DMS79 treated with DMSO at 0.1 percent for 48 hours (cell line): ENCODE measurements at regions not wholly inside any gene's neighbourhood (a gene's known extent, or its start where the extent isn't known, plus 50 kb on each side); places are given as distances from the start of the nearest gene placed in this dataset.
"Not testable (repeated sequence)": the region's sequence is repeated elsewhere in the genome, so short reads cannot be mapped to it uniquely, and the experiment has no call there.

Experiments
- DNase-seq: peaks from one replicate; lab custom pipeline; 2025; lab: John Stamatoyannopoulos, UW

- no peak for DNase-seq
These were observed 317.6 kb upstream of the NCKAP5 start for GRCh38 chr2:133885847-133886246.

- peak; percentile 40 for DNase-seq
These were observed 318.7 kb upstream of the NCKAP5 start for GRCh38 chr2:133886735-133887675.

- no peak for DNase-seq
These were observed 319.4 kb upstream of the NCKAP5 start for GRCh38 chr2:133887676-133888040.

GRCh38 chr2:133888107-133888506 lies 319.8 kb upstream of the NCKAP5 start:
- DNase-seq, result no peak

- no peak for DNase-seq
These were observed 320.5 kb upstream of the NCKAP5 start for GRCh38 chr2:133888621-133889219.

GRCh38 chr2:133892352-133892913 lies 324.2 kb upstream of the NCKAP5 start:
- DNase-seq, result no peak

GRCh38 chr2:133894429-133894828 lies 326.2 kb upstream of the NCKAP5 start:
- DNase-seq, result no peak

- DNase-seq, result not testable (repeated sequence)
These were observed 329.6 kb upstream of the NCKAP5 start for GRCh38 chr2:133897838-133898237.

GRCh38 chr2:133900909-133901308 lies 332.6 kb upstream of the NCKAP5 start:
- no peak for DNase-seq

- DNase-seq, result no peak
These were observed 338.1 kb upstream of the NCKAP5 start for GRCh38 chr2:133906396-133906795.

- no peak for DNase-seq
These were observed 338.7 kb upstream of the NCKAP5 start for GRCh38 chr2:133906926-133907325.

GRCh38 chr2:133908171-133908570 lies 339.9 kb upstream of the NCKAP5 start:
- DNase-seq, result no peak

- DNase-seq, result no peak
These were observed 335.7 kb upstream of the MGAT5 start for GRCh38 chr2:133918141-133918540.

- no peak for DNase-seq
These were observed 334.6 kb upstream of the MGAT5 start for GRCh38 chr2:133919285-133919684.

- no peak for DNase-seq
These were observed 326.0 kb upstream of the MGAT5 start for GRCh38 chr2:133927894-133928293.

GRCh38 chr2:133936096-133936495 lies 317.8 kb upstream of the MGAT5 start:
- no peak for DNase-seq

GRCh38 chr2:133936601-133937000 lies 317.3 kb upstream of the MGAT5 start:
- DNase-seq, result no peak

- no peak for DNase-seq
These were observed 316.2 kb upstream of the MGAT5 start for GRCh38 chr2:133937669-133938068.

- DNase-seq, result no peak
These were observed 313.7 kb upstream of the MGAT5 start for GRCh38 chr2:133940134-133940533.

GRCh38 chr2:133941666-133942065 lies 312.2 kb upstream of the MGAT5 start:
- DNase-seq, result no peak

- no peak for DNase-seq
These were observed 311.5 kb upstream of the MGAT5 start for GRCh38 chr2:133942398-133942797.

- DNase-seq, result no peak
These were observed 310.8 kb upstream of the MGAT5 start for GRCh38 chr2:133943108-133943507.

- no peak for DNase-seq
These were observed 308.8 kb upstream of the MGAT5 start for GRCh38 chr2:133945089-133945488.
